ENCODE measurements at regions not wholly inside any gene's neighbourhood (a gene's known extent, or its start where the extent isn't known, plus 50 kb on each side); places are given as distances from the start of the nearest gene placed in this dataset.
"Not testable (repeated sequence)": the region's sequence is repeated elsewhere in the genome, so short reads cannot be mapped to it uniquely, and the experiment has no call there.

GRCh38 chr12:131442337-131442918 lies 268.5 kb upstream of the SFSWAP start:
- no peaks in the 10 kb centered on the region for H3K9me3 ChIP-seq
- no peak overlapping the region for H3K27ac ChIP-seq
- TF ChIP-seq CTCF (IDR thresholded peaks at IDR 0.05) = no peak
- no peaks in the 10 kb centered on the region for H3K4me1 ChIP-seq
- H3K4me3 ChIP-seq = no peak overlapping the region
- H3K36me3 ChIP-seq = no peaks in the 10 kb centered on the region
- intact Hi-C loops (cut with DNase I; ENCODE audit: low total_unique reads) = no loop called here
- H3K27me3 ChIP-seq = peaks cover 0 to 30% of the 10 kb centered on the region in 2 donors
- DNase-seq = no peak

GRCh38 chr12:131443019-131444000 lies 267.6 kb upstream of the SFSWAP start:
- Histone ChIP-seq H3K4me3 (no peak overlapping the region), H3K4me1 (no peaks in the 10 kb centered on the region), H3K27ac (no peak overlapping the region), H3K9me3 (peaks cover 0 to 4% (median 2%) of the 10 kb centered on the region in 3 donors), H3K27me3 (peaks cover 0 to 22% of the 10 kb centered on the region in 2 donors), H3K36me3 (no peaks in the 10 kb centered on the region)
- TF ChIP-seq CTCF (IDR thresholded peaks at IDR 0.05) = no peak
- no peak for DNase-seq
- intact Hi-C loops (cut with DNase I; ENCODE audit: low total_unique reads) = no loop called here

GRCh38 chr12:131444220-131445164 lies 266.4 kb upstream of the SFSWAP start:
- no peak for DNase-seq
- peaks cover 0 to 12% (median 11%) of the 10 kb centered on the region in 3 donors for H3K9me3 ChIP-seq
- TF ChIP-seq CTCF (IDR thresholded peaks at IDR 0.05) = no peak
- H3K27me3 ChIP-seq = peaks cover 0 to 16% of the 10 kb centered on the region in 2 donors
- H3K36me3 ChIP-seq = no peaks in the 10 kb centered on the region
- H3K27ac ChIP-seq = no peak overlapping the region
- no peaks in the 10 kb centered on the region for H3K4me1 ChIP-seq
- intact Hi-C loops (cut with DNase I; ENCODE audit: low total_unique reads) = no loop called here
- no peak overlapping the region for H3K4me3 ChIP-seq

- H3K4me3 ChIP-seq = no peak overlapping the region
- peaks cover 0 to 12% (median 11%) of the 10 kb centered on the region in 3 donors for H3K9me3 ChIP-seq
- H3K36me3 ChIP-seq = no peaks in the 10 kb centered on the region
- H3K4me1 ChIP-seq = no peaks in the 10 kb centered on the region
- peaks cover 0 to 16% of the 10 kb centered on the region in 2 donors for H3K27me3 ChIP-seq
- H3K27ac ChIP-seq = no peak overlapping the region
- intact Hi-C loops (cut with DNase I; ENCODE audit: low total_unique reads) = no loop called here
- no peak for DNase-seq
- TF ChIP-seq CTCF (IDR thresholded peaks at IDR 0.05) = no peak
Observed at GRCh38 chr12:131445184-131445774, 265.6 kb upstream of the SFSWAP start.

GRCh38 chr12:131445795-131446194 lies 265.1 kb upstream of the SFSWAP start:
- H3K36me3 ChIP-seq = no peaks in the 10 kb centered on the region
- H3K27me3 ChIP-seq = peaks cover 0 to 16% of the 10 kb centered on the region in 2 donors
- no peak overlapping the region for H3K4me3 ChIP-seq
- no peak overlapping the region for H3K27ac ChIP-seq
- intact Hi-C loops (cut with DNase I; ENCODE audit: low total_unique reads) = no loop called here
- TF ChIP-seq CTCF (IDR thresholded peaks at IDR 0.05) = no peak
- peaks cover 0 to 14% (median 12%) of the 10 kb centered on the region in 3 donors for H3K9me3 ChIP-seq
- DNase-seq = no peak
- H3K4me1 ChIP-seq = no peaks in the 10 kb centered on the region

GRCh38 chr12:131447636-131448035 lies 263.3 kb upstream of the SFSWAP start:
- H3K36me3 ChIP-seq; H3K27ac ChIP-seq; H3K4me3 ChIP-seq; H3K4me1 ChIP-seq; DNase-seq; intact Hi-C loops (cut with DNase I; ENCODE audit: low total_unique reads): not testable (repeated sequence)
- Histone ChIP-seq H3K9me3 (peaks cover 0 to 19% (median 17%) of the 10 kb centered on the region in 3 donors), H3K27me3 (peaks cover 0 to 13% of the 10 kb centered on the region in 2 donors)
